OCI-M1 (cell line): ENCODE measurements at regions not wholly inside any gene's neighbourhood (a gene's known extent, or its start where the extent isn't known, plus 50 kb on each side); places are given as distances from the start of the nearest gene placed in this dataset.
"Not testable (repeated sequence)": the region's sequence is repeated elsewhere in the genome, so short reads cannot be mapped to it uniquely, and the experiment has no call there.

Experiments used
- DNase-seq: peaks from one replicate; lab custom pipeline; 2025; lab: John Stamatoyannopoulos, UW

GRCh38 chr3:55156851-55157650, 229.2 kb upstream of the LRTM1 start:
- DNase-seq, result no peak

DNA sequence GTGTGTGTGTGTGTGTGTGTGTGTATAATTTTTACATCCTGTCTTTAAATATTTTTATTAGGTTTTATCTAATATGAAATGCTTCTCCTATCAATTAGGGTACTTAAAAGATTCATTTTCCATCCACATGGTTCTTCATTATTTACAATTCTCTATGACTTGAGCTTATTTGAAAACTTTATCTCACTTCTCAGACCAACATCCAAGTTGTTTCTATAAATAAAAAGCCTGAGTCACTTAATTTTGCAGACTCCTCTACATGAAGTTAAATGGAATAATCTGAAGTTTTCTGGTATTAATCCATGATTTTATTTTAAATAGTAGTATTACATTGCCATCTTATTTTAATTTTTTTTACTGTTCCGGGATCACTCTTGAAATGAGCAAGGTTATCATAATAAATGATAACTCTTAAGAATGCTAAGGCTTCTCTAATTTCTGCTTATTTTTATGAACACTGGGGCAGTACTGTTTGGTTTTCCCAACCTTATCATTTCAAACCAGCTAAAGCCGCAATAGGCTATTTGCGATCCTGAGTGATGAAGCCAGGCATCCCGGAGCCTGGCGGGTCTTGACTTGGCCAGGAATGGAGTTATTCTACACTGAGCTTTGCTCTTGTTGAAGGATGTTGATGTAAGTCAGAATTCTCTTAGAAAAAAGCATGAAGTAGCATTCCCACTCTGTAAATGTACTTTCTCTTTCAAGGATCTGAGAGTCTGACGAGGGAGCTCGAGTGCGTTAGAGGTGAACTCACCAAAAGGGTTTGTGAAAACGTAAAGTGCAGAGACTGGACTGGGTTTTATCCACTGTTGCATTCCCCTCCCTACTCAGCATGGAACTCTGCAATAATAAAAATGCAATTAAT, 220.2 kb upstream of the LRTM1 start:
- no peak for DNase-seq

DNA sequence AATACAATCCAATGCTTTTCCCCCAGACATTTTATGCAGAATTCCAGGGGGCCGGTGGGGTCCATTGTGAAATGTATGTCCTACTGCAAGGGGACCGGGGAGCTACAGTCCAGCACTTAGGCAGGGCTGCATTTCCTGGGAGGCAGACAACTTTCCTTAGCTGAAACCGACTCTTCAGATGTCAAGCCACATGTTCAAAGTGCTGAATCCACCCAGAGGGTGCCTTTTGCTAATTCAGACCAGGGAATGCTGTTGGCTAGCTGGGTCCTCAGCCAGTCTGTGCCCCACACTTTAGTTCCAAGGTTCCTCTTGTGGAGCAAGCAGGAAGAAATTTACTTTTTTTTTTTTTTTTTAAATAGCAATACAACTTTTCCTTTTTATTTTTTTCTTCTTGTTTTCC, 219.5 kb upstream of the LRTM1 start:
- DNase-seq, result no peak

GRCh38 chr3:55146216-55146615, 218.4 kb upstream of the LRTM1 start:
- DNase-seq, result no peak

GRCh38 chr3:55144015-55144673, 216.3 kb upstream of the LRTM1 start:
- no peak for DNase-seq

GRCh38 chr3:55143336-55143735, 215.5 kb upstream of the LRTM1 start:
- DNase-seq, result no peak

DNA sequence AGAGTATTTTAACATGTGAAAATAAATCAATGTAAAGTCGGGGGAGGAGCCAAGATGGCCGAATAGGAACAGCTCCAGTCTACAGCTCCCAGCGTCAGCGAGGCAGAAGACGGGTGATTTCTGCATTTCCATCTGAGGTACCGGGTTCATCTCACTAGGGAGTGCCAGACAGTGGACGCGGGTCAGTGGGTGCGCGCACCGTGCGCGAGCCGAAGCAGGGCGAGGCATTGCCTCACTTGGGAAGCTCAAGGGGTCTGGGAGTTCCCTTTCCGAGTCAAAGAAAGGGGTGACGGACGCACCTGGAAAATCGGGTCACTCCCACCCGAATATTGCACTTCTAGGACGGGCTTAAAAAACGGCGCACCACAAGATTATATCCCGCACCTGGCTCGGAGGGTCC, 208.4 kb upstream of the LRTM1 start:
- not testable (repeated sequence) for DNase-seq

- DNase-seq, result no peak
Observed at GRCh38 chr3:55128225-55128823, 200.5 kb upstream of the LRTM1 start.

- DNase-seq, result no peak
Observed at GRCh38 chr3:55127565-55127964, 199.7 kb upstream of the LRTM1 start.

GRCh38 chr3:55124371-55124770, 196.5 kb upstream of the LRTM1 start:
- DNase-seq, result no peak
